ENCODE measurements at regions not wholly inside any gene's neighbourhood (a gene's known extent, or its start where the extent isn't known, plus 50 kb on each side); places are given as distances from the start of the nearest gene placed in this dataset.

DNA sequence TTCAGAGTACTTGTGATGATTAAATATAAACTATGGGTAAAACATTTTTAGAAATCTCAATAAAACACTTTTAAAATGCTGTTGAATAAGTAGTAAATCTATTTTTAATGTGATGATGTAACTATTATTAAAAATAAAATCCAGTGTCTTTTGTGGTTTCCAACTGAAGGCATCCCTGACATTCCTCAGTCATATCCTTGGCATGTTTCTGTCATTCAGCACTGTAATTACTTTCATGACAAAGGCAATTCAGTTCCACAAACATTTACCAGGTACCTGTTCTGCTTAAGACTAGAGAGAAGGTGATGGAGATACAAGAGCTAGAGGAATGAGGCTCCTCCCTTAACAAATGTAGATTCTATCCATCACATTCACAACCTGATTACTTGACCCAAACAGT is 518.7 kb upstream of the MAP3K7 start:
- TF ChIP-seq, protein P1, sequence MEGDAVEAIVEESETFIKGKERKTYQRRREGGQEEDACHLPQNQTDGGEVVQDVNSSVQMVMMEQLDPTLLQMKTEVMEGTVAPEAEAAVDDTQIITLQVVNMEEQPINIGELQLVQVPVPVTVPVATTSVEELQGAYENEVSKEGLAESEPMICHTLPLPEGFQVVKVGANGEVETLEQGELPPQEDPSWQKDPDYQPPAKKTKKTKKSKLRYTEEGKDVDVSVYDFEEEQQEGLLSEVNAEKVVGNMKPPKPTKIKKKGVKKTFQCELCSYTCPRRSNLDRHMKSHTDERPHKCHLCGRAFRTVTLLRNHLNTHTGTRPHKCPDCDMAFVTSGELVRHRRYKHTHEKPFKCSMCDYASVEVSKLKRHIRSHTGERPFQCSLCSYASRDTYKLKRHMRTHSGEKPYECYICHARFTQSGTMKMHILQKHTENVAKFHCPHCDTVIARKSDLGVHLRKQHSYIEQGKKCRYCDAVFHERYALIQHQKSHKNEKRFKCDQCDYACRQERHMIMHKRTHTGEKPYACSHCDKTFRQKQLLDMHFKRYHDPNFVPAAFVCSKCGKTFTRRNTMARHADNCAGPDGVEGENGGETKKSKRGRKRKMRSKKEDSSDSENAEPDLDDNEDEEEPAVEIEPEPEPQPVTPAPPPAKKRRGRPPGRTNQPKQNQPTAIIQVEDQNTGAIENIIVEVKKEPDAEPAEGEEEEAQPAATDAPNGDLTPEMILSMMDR (conservative IDR thresholded peaks at IDR 0.05; ENCODE audit: low read depth, low read length) = no peak
- TF ChIP-seq EZH2 (IDR thresholded peaks at IDR 0.05; ENCODE audit: low read length, unreplicated experiment) = no peak

All from PC-3 (cell line).